GM12878 (cell line): ENCODE measurements at regions not wholly inside any gene's neighbourhood (a gene's known extent, or its start where the extent isn't known, plus 50 kb on each side); places are given as distances from the start of the nearest gene placed in this dataset.
"Not testable (repeated sequence)": the region's sequence is repeated elsewhere in the genome, so short reads cannot be mapped to it uniquely, and the experiment has no call there.

Source experiments
- ATAC-seq: fragments of 200-7000 bp; cut with Tn5 transposase; 3 replicates; pipeline ENCODE4 v1.9.1; 2020; ENCODE audit warnings: mild to moderate bottlenecking, moderate library complexity
- BruUV-seq: library from RNA; stranded (reverse); fragments of 400-500 nt; replicated peaks from 2 replicates; lab custom pipeline; 2021; lab: Mats Ljungman, UMichigan
- CTCF ChIA-PET: fragments of 300-600 bp; sonication (Branson Sonifier 250); formaldehyde crosslinking; extraction: SDS; loops from one replicate; lab custom pipeline; 2021; ENCODE audit warnings: inconsistent platforms; lab: Yijun Ruan, JAX
- POLR2A ChIA-PET: fragments of 350-600 bp; formaldehyde crosslinking; extraction: SDS; loops from one replicate; lab custom pipeline; 2021; ENCODE audit warnings: inconsistent platforms; lab: Charles Lee
- RAD21 ChIA-PET: fragments of 300-600 bp; sonication (Branson Sonifier 250); formaldehyde crosslinking; loops from one replicate; lab custom pipeline; 2023; ENCODE audit warnings: antibody characterized with exemption; ENCODE audit not compliant: unreplicated experiment; lab: Charles Lee
- SMC1A ChIA-PET: fragments of 300-600 bp; sonication (Branson Sonifier 250); formaldehyde crosslinking; loops from one replicate; lab custom pipeline; 2023; ENCODE audit not compliant: unreplicated experiment, uncharacterized antibody; lab: Charles Lee
- DNase-seq: peaks from one replicate; pipeline ENCODE4 v3.0.0-alpha.2; 2011; ENCODE audit warnings: low read depth, low spot score
- FAIRE-seq: peaks from 3 replicates; lab custom pipeline; 2011; peaks lifted over from hg19 to GRCh38; lab: Jason Lieb, UNC
- H2AFZ ChIP-seq: 2 replicates; pipeline ENCODE4 v1.6.0; 2011; ENCODE audit warnings: low read depth, low read length, control low read depth; ENCODE audit not compliant: control insufficient read depth
- H3K27ac ChIP-seq: 2 replicates; pipeline ENCODE4 v1.5.1; 2011; ENCODE audit warnings: control low read depth; ENCODE audit not compliant: control insufficient read depth, insufficient read depth
- H3K27me3 ChIP-seq, 2 experiments: replicated peaks in 1 of 2; 2 replicates each; pipeline versions ENCODE4 v1.6.0 to v1.6.1; 2011; ENCODE audit warnings: low read length in 1 of 2; ENCODE audit not compliant: control insufficient read depth in 2 of 2, insufficient read depth in 2 of 2
- H3K36me3 ChIP-seq, 2 experiments: 2 replicates each; pipeline ENCODE4 v1.5.1; 2011; ENCODE audit warnings: low read length in 1 of 2; ENCODE audit not compliant: control insufficient read depth in 2 of 2, insufficient read depth in 2 of 2
- H3K4me1 ChIP-seq: 2 replicates; pipeline ENCODE4 v1.6.1; 2011; ENCODE audit warnings: mild to moderate bottlenecking, low read length, moderate library complexity, mixed read lengths; ENCODE audit not compliant: control insufficient read depth, insufficient read depth
- H3K4me2 ChIP-seq: 2 replicates; pipeline ENCODE4 v1.6.0; 2011; ENCODE audit warnings: control low read depth; ENCODE audit not compliant: control insufficient read depth, insufficient read depth
- H3K4me3 ChIP-seq: fragments of 200-600 bp; sonication (generic); 2 replicates; pipeline ENCODE4 v1.5.1; 2016
- H3K79me2 ChIP-seq: 2 replicates; pipeline ENCODE4 v1.6.0; 2011; ENCODE audit warnings: low read length; ENCODE audit not compliant: control insufficient read depth, insufficient read depth
- H3K9ac ChIP-seq: 2 replicates; pipeline ENCODE4 v1.8.0; 2011; ENCODE audit warnings: low read length, control low read depth, mixed read lengths; ENCODE audit not compliant: control insufficient read depth, insufficient read depth
- H3K9me3 ChIP-seq: replicated peaks from 3 replicates; pipeline ENCODE4 v1.5.1; 2011; ENCODE audit warnings: mild to moderate bottlenecking, low read length; ENCODE audit not compliant: control insufficient read depth, insufficient read depth
- H4K20me1 ChIP-seq: 2 replicates; pipeline ENCODE4 v1.6.0; 2011; ENCODE audit not compliant: control insufficient read depth, insufficient read depth
- BHLHE40 ChIP-seq, 2 experiments: fragments of 450-650 bp in 1 of 2; IDR thresholded peaks; 2 replicates each; pipeline ENCODE4 v1.6.1; 2011 to 2017; ENCODE audit warnings: low read depth in 2 of 2, borderline replicate concordance in 1 of 2, improper control_type of control experiment in 1 of 2, low read length in 1 of 2, mild to moderate bottlenecking in 1 of 2
- STAT3 ChIP-seq: IDR thresholded peaks from 2 replicates; pipeline ENCODE4 v1.6.1; 2011; ENCODE audit warnings: low read depth, low read length, improper control_type of control experiment
- TCF7 ChIP-seq: IDR thresholded peaks from 2 replicates; pipeline ENCODE4 v1.6.1; 2014; ENCODE audit warnings: antibody characterized with exemption, borderline replicate concordance
- ZBTB11 ChIP-seq: fragments of 450-650 bp; formaldehyde crosslinking; IDR thresholded peaks from 2 replicates; pipeline ENCODE4 v1.5.0; 2022; ENCODE audit warnings: mild to moderate bottlenecking, missing genetic modification characterization
- ZNF274 ChIP-seq: IDR thresholded peaks from one replicate; pipeline ENCODE4 v1.8.0; 2011; ENCODE audit not compliant: insufficient read length, insufficient read depth
- WGBS: methylation state at CpG from one replicate; pipeline ENCODE4 v1.1.6; 2016; ENCODE audit warnings: low lambda C conversion rate; ENCODE audit not compliant: insufficient replicate concordance, insufficient coverage; ENCODE audit errors: missing lambda C conversion rate; 5-methylcytosine and 5-hydroxymethylcytosine counted together
- in situ Hi-C: fragments of 300-500 bp; cut with MboI; formaldehyde crosslinking; loops from 9 replicates; pipeline ENCODE4 v1.14.3; 2018; ENCODE audit warnings: mixed read lengths
- intact Hi-C: fragments of 100-400 bp; cut with micrococcal nuclease; formaldehyde crosslinking; loops from one replicate; pipeline ENCODE4 v1.14.2; 2022; ENCODE audit not compliant: unreplicated experiment
- TF ChIP-seq, protein P1 (sequence below): fragments of 450-650 bp; IDR thresholded peaks from 2 replicates; pipeline ENCODE4 v1.6.1; 2016; ENCODE audit warnings: mild to moderate bottlenecking
- TF ChIP-seq, protein P2 (sequence below): fragments of 450-650 bp; IDR thresholded peaks from 2 replicates; pipeline ENCODE4 v1.6.1; 2016; ENCODE audit warnings: mild to moderate bottlenecking
- TF ChIP-seq, protein P3 (sequence below): IDR thresholded peaks from 2 replicates; pipeline ENCODE4 v1.6.1; 2012; ENCODE audit warnings: low read depth, low read length, improper control_type of control experiment

DNA sequence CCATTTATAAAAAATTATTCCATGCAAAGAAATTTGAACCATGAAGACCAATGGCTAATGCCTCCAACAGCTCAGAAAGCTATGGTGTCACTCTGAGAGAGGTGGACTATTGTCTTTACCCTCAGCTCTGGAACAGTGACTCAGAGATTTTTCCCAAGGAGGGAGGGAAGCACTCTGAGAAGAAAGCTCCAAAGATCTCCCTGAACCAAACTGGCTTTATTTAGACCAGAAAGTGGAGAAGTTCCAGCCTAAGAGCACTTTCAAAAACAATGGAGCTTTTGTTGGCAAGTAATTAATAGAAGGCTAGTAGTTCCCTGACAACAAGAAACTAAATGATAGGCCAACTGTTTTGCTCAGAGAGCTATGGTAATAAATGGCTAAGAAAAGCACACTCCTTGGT lies 599.9 kb upstream of the MDGA2 start (continued):
- TF ChIP-seq ZBTB11 (CRISPR knock-in tag): no peak
- TF ChIP-seq, protein P1, sequence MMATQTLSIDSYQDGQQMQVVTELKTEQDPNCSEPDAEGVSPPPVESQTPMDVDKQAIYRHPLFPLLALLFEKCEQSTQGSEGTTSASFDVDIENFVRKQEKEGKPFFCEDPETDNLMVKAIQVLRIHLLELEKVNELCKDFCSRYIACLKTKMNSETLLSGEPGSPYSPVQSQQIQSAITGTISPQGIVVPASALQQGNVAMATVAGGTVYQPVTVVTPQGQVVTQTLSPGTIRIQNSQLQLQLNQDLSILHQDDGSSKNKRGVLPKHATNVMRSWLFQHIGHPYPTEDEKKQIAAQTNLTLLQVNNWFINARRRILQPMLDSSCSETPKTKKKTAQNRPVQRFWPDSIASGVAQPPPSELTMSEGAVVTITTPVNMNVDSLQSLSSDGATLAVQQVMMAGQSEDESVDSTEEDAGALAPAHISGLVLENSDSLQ: no peak
- no peak for TF ChIP-seq STAT3
- TF ChIP-seq, all 136 proteins: peak for 0

- WGBS: 44% methylated on average over 3 of the region's 3 CpGs
- intact Hi-C loops (no loop called here), in situ Hi-C loops (no loop called here)
- Histone ChIP-seq H3K27ac (no peak overlapping the region), H2AFZ (no peak overlapping the region), H3K79me2 (no peaks in the 10 kb centered on the region), H3K4me1 (no peaks in the 10 kb centered on the region), H3K27me3 (no peaks in the 10 kb centered on the region), H3K4me3 (no peak overlapping the region), H4K20me1 (no peaks in the 10 kb centered on the region), H3K9me3 (no peaks in the 10 kb centered on the region), H3K36me3 (no peaks in the 10 kb centered on the region), H3K4me2 (no peak overlapping the region), H3K9ac (no peak overlapping the region)
- TF ChIP-seq, protein P2, sequence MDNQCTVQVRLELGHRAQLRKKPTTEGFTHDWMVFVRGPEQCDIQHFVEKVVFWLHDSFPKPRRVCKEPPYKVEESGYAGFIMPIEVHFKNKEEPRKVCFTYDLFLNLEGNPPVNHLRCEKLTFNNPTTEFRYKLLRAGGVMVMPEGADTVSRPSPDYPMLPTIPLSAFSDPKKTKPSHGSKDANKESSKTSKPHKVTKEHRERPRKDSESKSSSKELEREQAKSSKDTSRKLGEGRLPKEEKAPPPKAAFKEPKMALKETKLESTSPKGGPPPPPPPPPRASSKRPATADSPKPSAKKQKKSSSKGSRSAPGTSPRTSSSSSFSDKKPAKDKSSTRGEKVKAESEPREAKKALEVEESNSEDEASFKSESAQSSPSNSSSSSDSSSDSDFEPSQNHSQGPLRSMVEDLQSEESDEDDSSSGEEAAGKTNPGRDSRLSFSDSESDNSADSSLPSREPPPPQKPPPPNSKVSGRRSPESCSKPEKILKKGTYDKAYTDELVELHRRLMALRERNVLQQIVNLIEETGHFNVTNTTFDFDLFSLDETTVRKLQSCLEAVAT: no peak
- TF ChIP-seq TCF7 (no peak), ZNF274 (no peak), BHLHE40 (IDR thresholded peaks at IDR 0.05; ENCODE audit: borderline replicate concordance in 1 of 2, low read depth in 2 of 2, low read length in 1 of 2) (no peak)
- TF ChIP-seq, protein P3, sequence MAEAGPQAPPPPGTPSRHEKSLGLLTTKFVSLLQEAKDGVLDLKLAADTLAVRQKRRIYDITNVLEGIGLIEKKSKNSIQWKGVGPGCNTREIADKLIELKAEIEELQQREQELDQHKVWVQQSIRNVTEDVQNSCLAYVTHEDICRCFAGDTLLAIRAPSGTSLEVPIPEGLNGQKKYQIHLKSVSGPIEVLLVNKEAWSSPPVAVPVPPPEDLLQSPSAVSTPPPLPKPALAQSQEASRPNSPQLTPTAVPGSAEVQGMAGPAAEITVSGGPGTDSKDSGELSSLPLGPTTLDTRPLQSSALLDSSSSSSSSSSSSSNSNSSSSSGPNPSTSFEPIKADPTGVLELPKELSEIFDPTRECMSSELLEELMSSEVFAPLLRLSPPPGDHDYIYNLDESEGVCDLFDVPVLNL: no peak
- RAD21 ChIA-PET: no interaction called here
- no peak for ATAC-seq
- no TSS peak for BruUV-seq
- POLR2A ChIA-PET: no interaction called here
- SMC1A ChIA-PET: no interaction called here
- CTCF ChIA-PET: no interaction called here
- FAIRE-seq: no peak
- DNase-seq: no peak
These were observed 599.4 kb upstream of the MDGA2 start for GRCh38 chr14:48274826-48275225.

DNA sequence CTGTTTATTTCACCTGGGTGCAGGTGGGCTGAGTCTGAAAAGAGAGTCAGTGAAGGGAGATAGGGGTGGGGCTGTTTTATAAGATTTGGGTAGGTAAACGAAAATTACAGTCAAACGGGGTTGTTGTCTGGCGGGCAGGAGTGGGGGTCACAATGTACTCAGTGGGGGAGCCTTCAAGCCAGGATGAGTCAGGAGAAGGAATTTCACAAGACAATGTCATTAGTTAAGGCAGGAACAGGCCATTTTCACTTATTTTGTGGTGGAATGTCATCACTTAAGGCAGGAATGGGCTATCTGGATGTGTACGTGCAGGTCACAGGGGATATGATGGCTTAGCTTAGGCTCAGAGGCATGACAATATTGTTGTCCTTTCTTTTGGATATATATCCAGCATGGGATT lies 592.5 kb upstream of the MDGA2 start:
- CTCF ChIA-PET, intact Hi-C loops, H3K4me2 ChIP-seq, H3K27me3 ChIP-seq, H3K9me3 ChIP-seq, POLR2A ChIA-PET, H3K4me1 ChIP-seq, DNase-seq, FAIRE-seq, H3K27ac ChIP-seq, H4K20me1 ChIP-seq, H3K36me3 ChIP-seq, in situ Hi-C loops, SMC1A ChIA-PET, H3K4me3 ChIP-seq, ATAC-seq, RAD21 ChIA-PET, H3K79me2 ChIP-seq, BruUV-seq, H2AFZ ChIP-seq, H3K9ac ChIP-seq: not testable (repeated sequence)
- 44% methylated on average over 4 of the region's 4 CpGs for WGBS
